AG08395 (cell line): ENCODE measurements at regions not wholly inside any gene's neighbourhood (a gene's known extent, or its start where the extent isn't known, plus 50 kb on each side); places are given as distances from the start of the nearest gene placed in this dataset.

Source experiments
- DNase-seq: peaks from one replicate; pipeline ENCODE4 v3.0.0; 2012; ENCODE audit warnings: mixed read lengths, low spot score

- DNase-seq, result no peak
These were observed 389.1 kb downstream of the PBX1 start for GRCh38 chr1:164948101-164948500.

GRCh38 chr1:164937291-164937690 is 378.3 kb downstream of the PBX1 start:
- no peak for DNase-seq

GRCh38 chr1:164932580-164932979 is 373.6 kb downstream of the PBX1 start:
- no peak for DNase-seq

GRCh38 chr1:164930833-164931232 is 371.8 kb downstream of the PBX1 start:
- no peak for DNase-seq

DNA sequence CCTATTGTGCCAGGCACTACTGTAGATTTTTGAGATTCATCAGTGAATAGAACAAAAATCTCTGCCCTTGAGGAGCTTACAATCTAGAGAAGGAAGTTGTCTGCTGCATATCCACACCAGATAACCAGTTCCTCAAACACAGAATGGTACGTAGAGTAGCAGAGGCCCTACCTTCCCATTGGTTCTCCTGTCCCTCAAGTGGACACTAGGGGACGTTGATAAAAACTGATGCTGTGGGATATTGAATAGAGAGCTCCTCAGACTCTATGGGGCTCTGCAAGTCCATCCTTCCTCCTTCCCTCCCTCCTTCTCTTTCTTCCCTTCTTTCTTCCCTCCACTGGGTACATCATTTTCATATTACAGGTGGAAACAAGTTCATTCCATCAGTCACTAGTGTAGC is 371.3 kb downstream of the PBX1 start:
- DNase-seq, result no peak

DNA sequence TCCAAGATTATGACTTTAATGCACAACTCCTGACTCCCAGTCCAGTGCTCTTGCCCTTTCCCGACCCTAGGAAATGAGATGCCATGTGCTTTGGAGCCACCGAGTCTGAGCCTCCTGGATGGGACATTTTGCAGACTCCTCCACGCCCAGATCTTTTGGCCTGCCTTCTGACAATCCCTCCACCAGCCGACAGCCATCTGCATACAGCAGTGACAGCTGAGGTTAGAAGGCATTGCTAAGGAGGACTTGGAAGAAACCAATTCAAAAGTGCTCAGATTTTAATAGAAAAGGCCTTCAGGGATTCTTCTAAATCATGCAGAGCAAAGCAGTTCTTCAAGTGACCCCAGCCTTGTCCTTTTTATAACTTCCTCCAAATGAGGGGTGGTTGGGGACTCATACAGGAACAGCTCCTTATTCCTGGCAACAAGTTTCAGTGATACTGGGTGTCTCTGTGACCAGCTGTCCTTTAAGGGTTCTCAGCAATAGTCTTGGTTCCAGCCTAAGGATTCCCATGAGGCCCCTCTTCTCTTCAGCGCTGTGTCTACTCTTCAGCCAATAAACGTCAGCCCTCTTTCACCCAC is 369.3 kb downstream of the PBX1 start:
- no peak for DNase-seq

DNA sequence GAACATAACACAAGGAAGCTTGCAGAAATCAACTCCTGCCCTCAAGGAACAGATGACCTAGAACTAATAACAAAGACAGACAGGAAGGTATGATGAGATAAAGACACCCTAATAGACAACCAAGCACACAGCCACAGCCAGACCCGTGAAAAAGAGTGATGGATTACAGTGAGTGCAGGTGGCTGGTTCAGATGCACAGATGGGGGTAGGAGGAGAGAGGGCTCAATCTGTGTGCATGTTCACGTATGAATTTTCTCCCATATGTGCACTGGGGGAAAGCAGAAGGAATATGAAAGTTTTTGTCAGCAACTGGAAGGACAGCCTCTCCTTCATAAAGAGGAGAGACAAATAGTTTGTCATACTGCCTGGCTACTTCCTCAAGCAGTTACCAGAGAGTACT is 367.1 kb downstream of the PBX1 start:
- DNase-seq, result no peak

- no peak for DNase-seq
These were observed 363.6 kb downstream of the PBX1 start for GRCh38 chr1:164922585-164922984.

- DNase-seq, result no peak
These were observed 362.5 kb downstream of the PBX1 start for GRCh38 chr1:164921493-164921892.

DNA sequence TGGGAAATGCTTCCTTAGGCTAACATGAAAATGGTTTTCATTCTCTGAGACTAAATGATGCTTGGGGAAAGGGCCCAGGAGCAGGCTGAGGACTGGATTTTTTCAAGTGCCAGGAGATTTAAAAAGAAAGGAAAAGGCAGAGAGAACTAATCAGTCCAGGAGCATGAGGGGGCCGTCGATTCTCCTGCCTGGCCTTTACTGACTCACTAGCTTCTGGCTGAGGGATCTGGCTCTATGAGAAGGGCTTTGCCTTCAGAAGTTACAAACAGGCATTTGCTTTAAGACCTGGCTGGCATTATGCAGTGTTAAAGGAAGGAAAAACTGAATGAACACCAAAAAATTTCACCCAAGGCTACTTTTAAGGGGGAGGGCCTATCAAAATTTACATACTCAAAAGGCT is 359.2 kb downstream of the PBX1 start:
- no peak for DNase-seq

DNA sequence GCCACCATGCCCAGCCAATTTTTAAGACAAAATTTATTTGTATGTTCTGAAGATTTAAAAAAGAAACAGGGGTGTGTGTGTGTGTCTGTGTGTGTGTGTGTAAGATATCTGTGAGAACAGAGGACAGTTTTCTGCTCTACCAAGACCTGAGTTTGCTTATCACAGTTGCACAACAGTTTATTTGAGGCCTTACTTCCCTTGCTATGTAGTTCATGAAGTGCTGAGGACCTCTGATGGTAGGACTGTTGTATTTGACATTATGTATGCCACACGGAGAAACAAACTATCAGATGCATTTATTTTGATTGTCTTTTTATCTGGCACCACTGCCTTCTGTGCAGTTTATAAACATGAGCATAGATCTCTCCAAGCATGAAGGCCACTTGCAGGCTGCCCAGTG is 355.2 kb downstream of the PBX1 start:
- peak; percentile 5 for DNase-seq

GRCh38 chr1:164912290-164912689 is 353.3 kb downstream of the PBX1 start:
- DNase-seq, result no peak

GRCh38 chr1:164910671-164911070 is 351.7 kb downstream of the PBX1 start:
- no peak for DNase-seq

- DNase-seq, result no peak
These were observed 348.7 kb downstream of the PBX1 start for GRCh38 chr1:164907666-164908065.

DNA sequence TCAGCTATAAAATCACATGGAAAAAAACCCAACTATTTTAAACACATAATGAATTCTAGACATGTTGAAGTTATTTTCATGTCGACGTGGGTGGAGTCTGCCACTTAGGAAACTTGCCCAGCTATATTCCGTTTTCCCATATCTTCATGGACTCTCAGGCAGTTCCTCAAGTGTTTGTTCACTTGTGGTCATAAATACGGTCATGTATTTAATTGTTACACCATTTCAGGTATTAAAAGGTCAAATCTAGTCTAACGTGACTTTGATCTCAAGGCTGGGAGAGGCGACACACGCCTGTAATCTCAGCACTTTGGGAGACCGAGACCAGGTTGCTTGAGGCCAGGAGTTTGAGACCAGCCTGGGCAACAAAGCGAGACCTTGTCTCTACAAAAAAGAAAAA is 346.9 kb downstream of the PBX1 start:
- no peak for DNase-seq

DNA sequence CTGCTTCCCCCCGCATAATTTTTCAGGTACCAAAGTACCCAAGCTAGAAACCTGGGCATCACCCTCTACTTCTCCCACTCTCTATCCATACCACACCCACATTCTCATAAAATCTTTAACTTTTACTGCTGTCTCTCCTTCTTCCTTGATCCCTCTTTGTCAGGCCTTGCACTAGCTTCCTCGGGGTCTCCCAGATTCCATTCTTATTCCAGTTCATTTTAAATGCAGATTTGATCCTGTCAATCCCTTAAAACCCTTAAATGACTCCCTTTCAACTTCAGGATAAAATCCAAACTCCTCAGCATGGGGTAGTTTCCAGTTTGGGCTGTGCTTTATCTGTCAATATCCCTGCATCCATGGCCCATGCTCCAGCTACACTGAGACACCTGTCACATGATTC is 343.5 kb downstream of the PBX1 start:
- no peak for DNase-seq
